ENCODE measurements at regions not wholly inside any gene's neighbourhood (a gene's known extent, or its start where the extent isn't known, plus 50 kb on each side); places are given as distances from the start of the nearest gene placed in this dataset.

GRCh38 chr16:25587783-25588182 is 104.0 kb upstream of the HS3ST4 start:
- no peak for TF ChIP-seq USF2 (IDR thresholded peaks at IDR 0.05; ENCODE audit: borderline replicate concordance, low read depth, low read length)
- no peak for TF ChIP-seq YY1 (IDR thresholded peaks at IDR 0.05; ENCODE audit: low read depth, low read length)
- no peak for TF ChIP-seq E2F8 (IDR thresholded peaks at IDR 0.05; ENCODE audit: low read depth, partially characterized antibody)

Data from GM12878 (cell line).